GM23338 (cell line): ENCODE measurements at regions not wholly inside any gene's neighbourhood (a gene's known extent, or its start where the extent isn't known, plus 50 kb on each side); places are given as distances from the start of the nearest gene placed in this dataset.

Experiments used
- ATAC-seq: fragments of 200-7000 bp; cut with Tn5 transposase; 3 replicates; pipeline ENCODE4 v1.9.1; 2020
- DNase-seq: peaks from one replicate; pipeline ENCODE4 v3.0.0-alpha.2; 2015; ENCODE audit warnings: low spot score
- H2AFZ ChIP-seq: fragments of 200-600 bp; sonication (generic); 2 replicates; pipeline ENCODE4 v1.8.0; 2016; ENCODE audit warnings: antibody characterized with exemption, mild to moderate bottlenecking, moderate library complexity
- H3F3A ChIP-seq: fragments of 200-600 bp; sonication (generic); replicated peaks from 2 replicates; pipeline ENCODE4 v1.8.0; 2017; ENCODE audit warnings: antibody characterized with exemption, mixed run types, low read depth
- H3K27ac ChIP-seq: fragments of 200-600 bp; sonication (generic); 2 replicates; pipeline ENCODE4 v1.6.1; 2016; ENCODE audit warnings: low read depth
- H3K27me3 ChIP-seq: fragments of 200-600 bp; sonication (generic); 2 replicates; pipeline ENCODE4 v1.8.0; 2016; ENCODE audit warnings: mild to moderate bottlenecking, mixed run types, moderate library complexity; ENCODE audit not compliant: insufficient read depth
- H3K36me3 ChIP-seq: fragments of 200-600 bp; sonication (generic); 2 replicates; pipeline ENCODE4 v1.8.0; 2016; ENCODE audit warnings: mild to moderate bottlenecking; ENCODE audit not compliant: insufficient read depth
- H3K4me1 ChIP-seq: fragments of 200-600 bp; sonication (generic); 2 replicates; pipeline ENCODE4 v1.8.0; 2016; ENCODE audit warnings: mild to moderate bottlenecking, moderate library complexity; ENCODE audit not compliant: insufficient read depth
- H3K4me2 ChIP-seq: fragments of 200-600 bp; sonication (generic); 2 replicates; pipeline ENCODE4 v1.7.1; 2017; ENCODE audit warnings: mixed run types
- H3K4me3 ChIP-seq: fragments of 200-600 bp; sonication (generic); 2 replicates; pipeline ENCODE4 v1.6.1; 2016; ENCODE audit warnings: mixed run types
- H3K79me2 ChIP-seq: fragments of 200-600 bp; sonication (generic); replicated peaks from 2 replicates; pipeline ENCODE4 v1.8.0; 2017; ENCODE audit warnings: mild to moderate bottlenecking; ENCODE audit not compliant: insufficient read depth
- H3K9me2 ChIP-seq: fragments of 200-600 bp; sonication (generic); 2 replicates; pipeline ENCODE4 v1.8.0; 2017; ENCODE audit not compliant: insufficient read depth
- H4K20me1 ChIP-seq: fragments of 200-600 bp; sonication (generic); replicated peaks from 2 replicates; pipeline ENCODE4 v1.8.0; 2017; ENCODE audit warnings: mild to moderate bottlenecking; ENCODE audit not compliant: insufficient read depth
- H3K27ac Mint-ChIP-seq: 2 replicates; pipeline ENCODE4 v1.8.0; 2020; ENCODE audit warnings: inconsistent platforms, mild to moderate bottlenecking, moderate library complexity, mixed read lengths
- H3K27me3 Mint-ChIP-seq: 3 replicates; pipeline ENCODE4 v1.8.0; 2022; ENCODE audit warnings: low read depth, mild to moderate bottlenecking, moderate library complexity, mixed read lengths, inconsistent platforms; ENCODE audit not compliant: insufficient read depth, poor library complexity
- H3K36me3 Mint-ChIP-seq: 3 replicates; pipeline ENCODE4 v1.8.0; 2021; ENCODE audit warnings: low read depth, mild to moderate bottlenecking, inconsistent platforms, moderate library complexity, mixed read lengths
- H3K4me1 Mint-ChIP-seq: 3 replicates; pipeline ENCODE4 v1.8.0; 2020; ENCODE audit warnings: mild to moderate bottlenecking, inconsistent platforms, mixed read lengths
- H3K4me3 Mint-ChIP-seq: 3 replicates; pipeline ENCODE4 v1.8.0; 2021; ENCODE audit warnings: moderate library complexity, mild to moderate bottlenecking, inconsistent platforms, mixed read lengths
- H3K9me3 Mint-ChIP-seq: 3 replicates; pipeline ENCODE4 v1.8.0; 2020; ENCODE audit warnings: moderate library complexity, mild to moderate bottlenecking, inconsistent platforms, mixed read lengths
- CREB1 ChIP-seq: fragments of 250-450 bp; sonication (Bioruptor Pico); IDR thresholded peaks from 2 replicates; pipeline ENCODE4 v1.5.0; 2020; ENCODE audit warnings: low read depth, mild to moderate bottlenecking, moderate library complexity
- EZH2 ChIP-seq: fragments of 200-600 bp; sonication (generic); IDR thresholded peaks from one replicate; pipeline ENCODE4 v1.8.0; 2017; ENCODE audit warnings: antibody characterized with exemption, mild to moderate bottlenecking, low read depth; ENCODE audit not compliant: unreplicated experiment
- EZH2phosphoT487 ChIP-seq: fragments of 200-600 bp; sonication (generic); IDR thresholded peaks from one replicate; pipeline ENCODE4 v1.8.1; 2018; ENCODE audit warnings: antibody characterized with exemption; ENCODE audit not compliant: unreplicated experiment
- JUNB ChIP-seq: IDR thresholded peaks from one replicate; pipeline ENCODE4 v1.6.1; 2016; ENCODE audit warnings: antibody characterized with exemption; ENCODE audit not compliant: unreplicated experiment
- NANOG ChIP-seq: IDR thresholded peaks from 2 replicates; pipeline ENCODE4 v1.6.1; 2016; ENCODE audit warnings: antibody characterized with exemption, borderline replicate concordance
- POLR2AphosphoS5 ChIP-seq: IDR thresholded peaks from 2 replicates; pipeline ENCODE4 v1.6.1; 2016; ENCODE audit warnings: antibody characterized with exemption, low read depth
- REST ChIP-seq: IDR thresholded peaks from one replicate; pipeline ENCODE4 v1.6.1; 2018; ENCODE audit warnings: antibody characterized with exemption; ENCODE audit not compliant: unreplicated experiment
- STAT1 ChIP-seq: IDR thresholded peaks from one replicate; pipeline ENCODE4 v1.6.1; 2016; ENCODE audit warnings: antibody characterized with exemption; ENCODE audit not compliant: unreplicated experiment
- ZNF114 ChIP-seq: fragments of 250-450 bp; sonication (Bioruptor Pico); IDR thresholded peaks from 2 replicates; pipeline ENCODE4 v1.5.0; 2020; ENCODE audit warnings: mild to moderate bottlenecking, moderate library complexity
- ZNF331 ChIP-seq: fragments of 250-450 bp; sonication (Bioruptor Pico); IDR thresholded peaks from 2 replicates; pipeline ENCODE4 v1.5.0; 2020; ENCODE audit warnings: low read depth, mild to moderate bottlenecking, moderate library complexity
- ZNF462 ChIP-seq: fragments of 250-450 bp; sonication (Bioruptor Pico); IDR thresholded peaks from 2 replicates; pipeline ENCODE4 v1.5.0; 2020; ENCODE audit warnings: mild to moderate bottlenecking, moderate library complexity
- TF ChIP-seq, protein P1 (sequence below): IDR thresholded peaks from 2 replicates; pipeline ENCODE4 v1.6.1; 2016; ENCODE audit warnings: antibody characterized with exemption
- TF ChIP-seq, protein P2 (sequence below), 2 experiments: fragments of 200-600 bp in 1 of 2; sonication (generic) in 1 of 2; conservative IDR thresholded peaks; 2 replicates each; pipeline versions ENCODE4 v1.5.1 to v1.6.1; 2016 to 2017; ENCODE audit warnings: antibody characterized with exemption in 2 of 2, low read depth in 2 of 2, mild to moderate bottlenecking in 2 of 2, moderate library complexity in 1 of 2

DNA sequence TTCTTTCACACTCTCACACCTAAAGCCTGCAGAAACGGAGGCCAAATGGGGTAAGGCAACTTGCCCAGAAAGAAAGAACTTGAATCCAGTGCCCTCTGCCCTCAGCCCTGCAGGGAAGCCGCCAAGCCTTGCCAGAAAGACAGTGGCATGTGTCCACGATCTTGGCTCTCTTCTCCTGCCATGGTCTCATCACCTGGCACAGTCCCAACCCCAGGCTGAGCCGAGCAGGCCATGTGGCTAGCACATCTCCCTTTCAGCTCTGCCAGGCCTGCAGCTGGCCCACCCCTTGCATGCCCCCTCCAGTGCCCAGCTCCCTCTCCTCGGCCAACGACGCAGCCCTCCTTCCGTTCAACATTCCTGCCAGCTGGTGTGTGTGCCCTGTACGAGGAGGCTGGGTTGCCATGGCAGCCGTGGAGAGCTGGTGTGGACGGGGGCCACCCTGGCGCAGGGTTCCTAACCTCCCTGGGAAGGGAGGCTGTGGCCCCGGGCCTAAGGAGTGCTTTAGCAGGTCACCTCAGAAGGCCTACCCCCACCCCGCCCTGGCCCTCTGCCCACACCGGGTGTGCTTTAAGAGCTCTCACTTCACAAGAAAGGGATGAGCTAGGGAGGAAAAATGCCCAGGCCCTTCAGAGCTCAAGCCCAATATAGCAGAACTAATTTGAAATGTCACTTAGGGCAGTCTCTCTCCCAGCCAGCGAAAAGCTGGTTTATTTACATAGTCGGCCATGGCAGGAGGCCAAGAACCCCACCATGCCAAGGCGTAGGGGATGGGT lies 73.0 kb upstream of the PJA1 start:
- DNase-seq: no peak
- no peaks in the 10 kb centered on the region for H3K36me3 ChIP-seq
- no peak overlapping the region for H3K4me2 ChIP-seq
- no peak overlapping the region for H3K4me3 ChIP-seq
- ATAC-seq: no peak
- H3K27ac ChIP-seq: no peak overlapping the region
- Mint-ChIP-seq H3K27me3 (peaks cover 8% of the 10 kb centered on the region), H3K4me3 (no peak overlapping the region), H3K36me3 (no peaks in the 10 kb centered on the region), H3K9me3 (no peaks in the 10 kb centered on the region), H3K4me1 (no peaks in the 10 kb centered on the region; the same call in 2 of the 3 replicates), H3K27ac (no peak overlapping the region)
- H3K79me2 ChIP-seq: no peaks in the 10 kb centered on the region
- H3K4me1 ChIP-seq: no peaks in the 10 kb centered on the region
- H4K20me1 ChIP-seq: no peaks in the 10 kb centered on the region
- H3K27me3 ChIP-seq: no peaks in the 10 kb centered on the region
- no peaks in the 10 kb centered on the region for H3F3A ChIP-seq
- no peak for TF ChIP-seq EZH2phosphoT487
- TF ChIP-seq, protein P1, sequence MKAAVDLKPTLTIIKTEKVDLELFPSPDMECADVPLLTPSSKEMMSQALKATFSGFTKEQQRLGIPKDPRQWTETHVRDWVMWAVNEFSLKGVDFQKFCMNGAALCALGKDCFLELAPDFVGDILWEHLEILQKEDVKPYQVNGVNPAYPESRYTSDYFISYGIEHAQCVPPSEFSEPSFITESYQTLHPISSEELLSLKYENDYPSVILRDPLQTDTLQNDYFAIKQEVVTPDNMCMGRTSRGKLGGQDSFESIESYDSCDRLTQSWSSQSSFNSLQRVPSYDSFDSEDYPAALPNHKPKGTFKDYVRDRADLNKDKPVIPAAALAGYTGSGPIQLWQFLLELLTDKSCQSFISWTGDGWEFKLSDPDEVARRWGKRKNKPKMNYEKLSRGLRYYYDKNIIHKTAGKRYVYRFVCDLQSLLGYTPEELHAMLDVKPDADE: no peak
- TF ChIP-seq REST: no peak
- TF ChIP-seq, protein P2, sequence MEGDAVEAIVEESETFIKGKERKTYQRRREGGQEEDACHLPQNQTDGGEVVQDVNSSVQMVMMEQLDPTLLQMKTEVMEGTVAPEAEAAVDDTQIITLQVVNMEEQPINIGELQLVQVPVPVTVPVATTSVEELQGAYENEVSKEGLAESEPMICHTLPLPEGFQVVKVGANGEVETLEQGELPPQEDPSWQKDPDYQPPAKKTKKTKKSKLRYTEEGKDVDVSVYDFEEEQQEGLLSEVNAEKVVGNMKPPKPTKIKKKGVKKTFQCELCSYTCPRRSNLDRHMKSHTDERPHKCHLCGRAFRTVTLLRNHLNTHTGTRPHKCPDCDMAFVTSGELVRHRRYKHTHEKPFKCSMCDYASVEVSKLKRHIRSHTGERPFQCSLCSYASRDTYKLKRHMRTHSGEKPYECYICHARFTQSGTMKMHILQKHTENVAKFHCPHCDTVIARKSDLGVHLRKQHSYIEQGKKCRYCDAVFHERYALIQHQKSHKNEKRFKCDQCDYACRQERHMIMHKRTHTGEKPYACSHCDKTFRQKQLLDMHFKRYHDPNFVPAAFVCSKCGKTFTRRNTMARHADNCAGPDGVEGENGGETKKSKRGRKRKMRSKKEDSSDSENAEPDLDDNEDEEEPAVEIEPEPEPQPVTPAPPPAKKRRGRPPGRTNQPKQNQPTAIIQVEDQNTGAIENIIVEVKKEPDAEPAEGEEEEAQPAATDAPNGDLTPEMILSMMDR (conservative IDR thresholded peaks at IDR 0.05; ENCODE audit: low read depth in 2 of 2): no peak
- no peak for TF ChIP-seq ZNF114
- TF ChIP-seq CREB1: no peak
- no peak for TF ChIP-seq EZH2
- TF ChIP-seq NANOG: no peak
- TF ChIP-seq STAT1: no peak
- TF ChIP-seq ZNF331 (CRISPR knock-in tag): no peak
- no peak for TF ChIP-seq ZNF462
- TF ChIP-seq POLR2AphosphoS5: no peak
- no peak for TF ChIP-seq JUNB
- H2AFZ ChIP-seq: no peak overlapping the region
- no peaks in the 10 kb centered on the region for H3K9me2 ChIP-seq
